Neural cell (in vitro differentiated cells): ENCODE measurements at regions not wholly inside any gene's neighbourhood (a gene's known extent, or its start where the extent isn't known, plus 50 kb on each side); places are given as distances from the start of the nearest gene placed in this dataset.

Experiments
- H2AFZ ChIP-seq: fragments of 200-600, 300-800 bp; sonication (generic), shearing (Covaris generic); 2 replicates; pipeline ENCODE4 v1.6.0; 2014; ENCODE audit warnings: low read depth, mild to moderate bottlenecking, antibody characterized with exemption, low read length, moderate library complexity
- H3F3A ChIP-seq: fragments of 200-600 bp; shearing (Covaris generic); 2 replicates; pipeline ENCODE4 v1.6.1; 2016; ENCODE audit warnings: mild to moderate bottlenecking, moderate library complexity, mixed read lengths, antibody characterized with exemption, low read length; ENCODE audit not compliant: insufficient read depth, poor library complexity, severe bottlenecking
- H3K27ac ChIP-seq: fragments of 200-600, 300-800 bp; sonication (generic), shearing (Covaris generic); 2 replicates; pipeline ENCODE4 v1.5.1; 2014; ENCODE audit warnings: mild to moderate bottlenecking, low read length, moderate library complexity
- H3K27me3 ChIP-seq: fragments of 300-800, 200-600 bp; sonication (generic), shearing (Covaris generic); 2 replicates; pipeline ENCODE4 v1.6.0; 2014; ENCODE audit warnings: mild to moderate bottlenecking, low read depth, low read length, moderate library complexity; ENCODE audit not compliant: insufficient read depth
- H3K36me3 ChIP-seq: fragments of 300-800, 200-600 bp; sonication (generic), shearing (Covaris generic); 2 replicates; pipeline ENCODE4 v1.5.1; 2014; ENCODE audit warnings: mild to moderate bottlenecking, antibody characterized with exemption, low read length, moderate library complexity; ENCODE audit not compliant: insufficient read depth
- H3K4me2 ChIP-seq: fragments of 300-800, 200-600 bp; sonication (generic), shearing (Covaris generic); 2 replicates; pipeline ENCODE4 v1.6.0; 2014; ENCODE audit warnings: mild to moderate bottlenecking, low read length
- H3K4me3 ChIP-seq: fragments of 300-800, 200-600 bp; sonication (generic), shearing (Covaris generic); 2 replicates; pipeline ENCODE4 v1.5.1; 2014; ENCODE audit warnings: mild to moderate bottlenecking, low read length, moderate library complexity
- H3K79me2 ChIP-seq: fragments of 200-600 bp; shearing (Covaris generic); replicated peaks from 2 replicates; pipeline ENCODE4 v1.6.0; 2014; ENCODE audit warnings: mild to moderate bottlenecking, low read length, moderate library complexity; ENCODE audit not compliant: insufficient read depth
- H3K9ac ChIP-seq: fragments of 300-800, 200-600 bp; sonication (generic), shearing (Covaris generic); 2 replicates; pipeline ENCODE4 v1.6.1; 2016; ENCODE audit warnings: mild to moderate bottlenecking, low read length, mixed read lengths
- H3K9me2 ChIP-seq: fragments of 200-600 bp; shearing (Covaris generic); 2 replicates; pipeline ENCODE4 v1.6.1; 2016; ENCODE audit warnings: mild to moderate bottlenecking, low read length, mixed read lengths; ENCODE audit not compliant: insufficient read depth
- H3K9me3 ChIP-seq: fragments of 200-600, 300-800 bp; sonication (generic), shearing (Covaris generic); 2 replicates; pipeline ENCODE4 v1.6.1; 2016; ENCODE audit warnings: mild to moderate bottlenecking, mixed run types, low read length, moderate library complexity, mixed read lengths
- H4K20me1 ChIP-seq: fragments of 200-600 bp; shearing (Covaris generic); 2 replicates; pipeline ENCODE4 v1.6.1; 2016; ENCODE audit warnings: mild to moderate bottlenecking, mixed run types; ENCODE audit not compliant: insufficient read depth
- CTCF ChIP-seq: fragments of 450-650 bp; IDR thresholded peaks from 2 replicates; pipeline ENCODE4 v1.5.1; 2014; ENCODE audit warnings: antibody characterized with exemption, mild to moderate bottlenecking, moderate library complexity; ENCODE audit not compliant: poor library complexity, severe bottlenecking
- EP300 ChIP-seq: fragments of 450-650 bp; conservative IDR thresholded peaks from 2 replicates; pipeline ENCODE4 v1.6.1; 2014; ENCODE audit warnings: antibody characterized with exemption, mild to moderate bottlenecking, moderate library complexity; ENCODE audit not compliant: poor library complexity, severe bottlenecking
- EZH2 ChIP-seq: fragments of 200-600, 300-800 bp; shearing (Covaris generic), sonication (generic); IDR thresholded peaks from 2 replicates; pipeline ENCODE4 v1.6.1; 2014; ENCODE audit warnings: antibody characterized with exemption, low read length, borderline replicate concordance, mild to moderate bottlenecking; ENCODE audit not compliant: insufficient read depth, poor library complexity, severe bottlenecking
- MXI1 ChIP-seq: fragments of 450-650 bp; conservative IDR thresholded peaks from 2 replicates; pipeline ENCODE4 v1.6.1; 2014; ENCODE audit warnings: antibody characterized with exemption, mild to moderate bottlenecking; ENCODE audit not compliant: poor library complexity, severe bottlenecking
- POLR2AphosphoS5 ChIP-seq: IDR thresholded peaks from 2 replicates; pipeline ENCODE4 v1.6.1; 2012
- RAD21 ChIP-seq: fragments of 450-650 bp; conservative IDR thresholded peaks from 2 replicates; pipeline ENCODE4 v1.6.1; 2014; ENCODE audit warnings: antibody characterized with exemption, mild to moderate bottlenecking, moderate library complexity
- REST ChIP-seq: IDR thresholded peaks from 2 replicates; pipeline ENCODE4 v1.6.1; 2012; ENCODE audit warnings: borderline replicate concordance
- SMC3 ChIP-seq: fragments of 450-650 bp; conservative IDR thresholded peaks from 2 replicates; pipeline ENCODE4 v1.6.1; 2014; ENCODE audit warnings: antibody characterized with exemption, mild to moderate bottlenecking, moderate library complexity; ENCODE audit not compliant: poor library complexity
- TAF1 ChIP-seq: IDR thresholded peaks from 2 replicates; pipeline ENCODE4 v1.6.1; 2012; ENCODE audit warnings: low read depth

GRCh38 chr4:28675582-28675981 is 1814.9 kb downstream of the STIM2 start:
- Histone ChIP-seq H3K4me3 (no peak overlapping the region), H3K9me2 (no peaks in the 10 kb centered on the region), H2AFZ (no peak overlapping the region), H3F3A (no peaks in the 10 kb centered on the region), H3K4me2 (no peak overlapping the region), H4K20me1 (no peaks in the 10 kb centered on the region), H3K9ac (no peak overlapping the region), H3K27ac (no peak overlapping the region), H3K9me3 (no peaks in the 10 kb centered on the region), H3K36me3 (no peaks in the 10 kb centered on the region), H3K79me2 (no peaks in the 10 kb centered on the region), H3K27me3 (no peaks in the 10 kb centered on the region)
- no peak for TF ChIP-seq EZH2
- no peak for TF ChIP-seq CTCF
- TF ChIP-seq SMC3 = no peak
- no peak for TF ChIP-seq TAF1
- no peak for TF ChIP-seq MXI1
- TF ChIP-seq REST = no peak
- no peak for TF ChIP-seq POLR2AphosphoS5
- TF ChIP-seq EP300 = no peak
- no peak for TF ChIP-seq RAD21

GRCh38 chr4:28677808-28678207 is 1817.2 kb downstream of the STIM2 start:
- Histone ChIP-seq H3K9me3 (no peaks in the 10 kb centered on the region), H3K4me3 (no peak overlapping the region), H3K36me3 (no peaks in the 10 kb centered on the region), H3K9me2 (no peaks in the 10 kb centered on the region), H3F3A (no peaks in the 10 kb centered on the region), H3K27me3 (no peaks in the 10 kb centered on the region), H3K9ac (no peak overlapping the region), H3K79me2 (no peaks in the 10 kb centered on the region), H3K4me2 (no peak overlapping the region), H4K20me1 (no peaks in the 10 kb centered on the region), H3K27ac (no peak overlapping the region), H2AFZ (no peak overlapping the region)
- TF ChIP-seq POLR2AphosphoS5 (no peak), EZH2 (no peak), REST (no peak), TAF1 (no peak), MXI1 (no peak), SMC3 (no peak)
